Activated naive CD4-positive, alpha-beta T cell treated with anti-CD3 and anti-CD28 coated beads, Interleukin-2, amount 10 ng/mL, durations not matched to agents 7 days and 5 days (primary cell): ENCODE measurements at regions not wholly inside any gene's neighbourhood (a gene's known extent, or its start where the extent isn't known, plus 50 kb on each side); places are given as distances from the start of the nearest gene placed in this dataset.

Source experiments
- CTCF ChIA-PET: fragments of 350-600 bp; sonication (Branson Sonifier 250); formaldehyde crosslinking; loops from one replicate; lab custom pipeline; 2021; ENCODE audit warnings: antibody characterized with exemption; lab: Charles Lee
- DNase-seq: peaks from one replicate; pipeline ENCODE4 v3.0.0-alpha.2; 2020
- H3K27ac Mint-ChIP-seq: one replicate; pipeline ENCODE4 v1.8.0; 2021; ENCODE audit warnings: mild to moderate bottlenecking, moderate library complexity, mixed read lengths
- H3K27me3 Mint-ChIP-seq: one replicate; pipeline ENCODE4 v1.8.0; 2021; ENCODE audit warnings: mild to moderate bottlenecking, mixed read lengths
- H3K36me3 Mint-ChIP-seq: one replicate; pipeline ENCODE4 v1.8.0; 2021; ENCODE audit warnings: mixed read lengths
- H3K4me1 Mint-ChIP-seq: one replicate; pipeline ENCODE4 v1.8.0; 2021; ENCODE audit warnings: mixed read lengths
- H3K4me3 Mint-ChIP-seq: one replicate; pipeline ENCODE4 v1.8.0; 2021; ENCODE audit warnings: mild to moderate bottlenecking, moderate library complexity, mixed read lengths
- H3K9me3 Mint-ChIP-seq: one replicate; pipeline ENCODE4 v1.8.0; 2021; ENCODE audit warnings: mixed read lengths

GRCh38 chr5:158170534-158170933 lies 311.6 kb upstream of the CLINT1 start:
- Mint-ChIP-seq H3K27me3 (peaks cover 3% of the 10 kb centered on the region), H3K4me3 (no peak overlapping the region), H3K9me3 (no peaks in the 10 kb centered on the region), H3K36me3 (no peaks in the 10 kb centered on the region), H3K4me1 (no peaks in the 10 kb centered on the region), H3K27ac (no peak overlapping the region)
- no peak for DNase-seq
- CTCF ChIA-PET: interaction anchor here (1.0 to 1.8 kb wide), 2 partner anchors 32 to 525 kb away, joined by 3 to 8 read pairs; no protein-coding TSS in a partner anchor

- no peak for DNase-seq
- Mint-ChIP-seq H3K36me3 (no peaks in the 10 kb centered on the region), H3K9me3 (no peaks in the 10 kb centered on the region), H3K4me3 (no peak overlapping the region), H3K27me3 (peaks cover 3% of the 10 kb centered on the region), H3K4me1 (no peaks in the 10 kb centered on the region), H3K27ac (no peak overlapping the region)
- CTCF ChIA-PET: interaction anchor here (1.0 to 1.8 kb wide), 2 partner anchors 32 to 525 kb away, joined by 3 to 8 read pairs; no protein-coding TSS in a partner anchor
Measured at GRCh38 chr5:158170060-158170459, 311.1 kb upstream of the CLINT1 start.

- Mint-ChIP-seq H3K9me3 (no peaks in the 10 kb centered on the region), H3K27me3 (peaks cover 3% of the 10 kb centered on the region), H3K4me1 (no peaks in the 10 kb centered on the region), H3K27ac (no peak overlapping the region), H3K4me3 (no peak overlapping the region), H3K36me3 (no peaks in the 10 kb centered on the region)
- no peak for DNase-seq
- CTCF ChIA-PET: no interaction called here
Measured at GRCh38 chr5:158166424-158166823, 307.5 kb upstream of the CLINT1 start.

- Mint-ChIP-seq H3K36me3 (no peaks in the 10 kb centered on the region), H3K9me3 (no peaks in the 10 kb centered on the region), H3K4me1 (no peaks in the 10 kb centered on the region), H3K27me3 (peaks cover 3% of the 10 kb centered on the region), H3K4me3 (no peak overlapping the region), H3K27ac (no peak overlapping the region)
- CTCF ChIA-PET: no interaction called here
- no peak for DNase-seq
Measured at GRCh38 chr5:158165647-158166046, 306.7 kb upstream of the CLINT1 start.

GRCh38 chr5:158164296-158165047 lies 305.5 kb upstream of the CLINT1 start:
- no peaks in the 10 kb centered on the region for H3K4me1 Mint-ChIP-seq
- no peak overlapping the region for H3K27ac Mint-ChIP-seq
- H3K9me3 Mint-ChIP-seq: no peaks in the 10 kb centered on the region
- no peak overlapping the region for H3K4me3 Mint-ChIP-seq
- DNase-seq: no peak
- CTCF ChIA-PET: no interaction called here
- no peaks in the 10 kb centered on the region for H3K36me3 Mint-ChIP-seq
- H3K27me3 Mint-ChIP-seq: peaks cover 3% of the 10 kb centered on the region

GRCh38 chr5:158163451-158164295 lies 304.7 kb upstream of the CLINT1 start:
- no peak for DNase-seq
- CTCF ChIA-PET: no interaction called here
- Mint-ChIP-seq H3K4me3 (no peak overlapping the region), H3K27me3 (peaks cover 3% of the 10 kb centered on the region), H3K36me3 (no peaks in the 10 kb centered on the region), H3K4me1 (no peaks in the 10 kb centered on the region), H3K27ac (no peak overlapping the region), H3K9me3 (no peaks in the 10 kb centered on the region)

GRCh38 chr5:158162479-158163034 lies 303.6 kb upstream of the CLINT1 start:
- Mint-ChIP-seq H3K36me3 (no peaks in the 10 kb centered on the region), H3K27me3 (peaks cover 3% of the 10 kb centered on the region), H3K9me3 (no peaks in the 10 kb centered on the region), H3K4me3 (no peak overlapping the region), H3K27ac (no peak overlapping the region), H3K4me1 (no peaks in the 10 kb centered on the region)
- CTCF ChIA-PET: no interaction called here
- no peak for DNase-seq

GRCh38 chr5:158162026-158162425 lies 303.1 kb upstream of the CLINT1 start:
- CTCF ChIA-PET: no interaction called here
- H3K27me3 Mint-ChIP-seq: peaks cover 3% of the 10 kb centered on the region
- H3K4me3 Mint-ChIP-seq: no peak overlapping the region

GRCh38 chr5:158159621-158160020 lies 300.7 kb upstream of the CLINT1 start:
- CTCF ChIA-PET: no interaction called here
- DNase-seq: no peak
- Mint-ChIP-seq H3K9me3 (no peaks in the 10 kb centered on the region), H3K4me3 (no peak overlapping the region), H3K27ac (no peak overlapping the region), H3K36me3 (no peaks in the 10 kb centered on the region), H3K4me1 (no peaks in the 10 kb centered on the region), H3K27me3 (no peaks in the 10 kb centered on the region)

More at GRCh38 chr5:158162026-158162425, 303.1 kb upstream of the CLINT1 start:
- no peak for DNase-seq
- H3K4me1 Mint-ChIP-seq: no peaks in the 10 kb centered on the region
- no peak overlapping the region for H3K27ac Mint-ChIP-seq
- H3K36me3 Mint-ChIP-seq: no peaks in the 10 kb centered on the region
- no peaks in the 10 kb centered on the region for H3K9me3 Mint-ChIP-seq

GRCh38 chr5:158155811-158156505 lies 297.0 kb upstream of the CLINT1 start:
- H3K4me3 Mint-ChIP-seq: no peak overlapping the region
- no peaks in the 10 kb centered on the region for H3K27me3 Mint-ChIP-seq
- no peaks in the 10 kb centered on the region for H3K4me1 Mint-ChIP-seq
- H3K36me3 Mint-ChIP-seq: no peaks in the 10 kb centered on the region
- DNase-seq: no peak
- no peaks in the 10 kb centered on the region for H3K9me3 Mint-ChIP-seq
- no peak overlapping the region for H3K27ac Mint-ChIP-seq
- CTCF ChIA-PET: no interaction called here

GRCh38 chr5:158155067-158155466 lies 296.1 kb upstream of the CLINT1 start:
- Mint-ChIP-seq H3K4me1 (no peaks in the 10 kb centered on the region), H3K36me3 (no peaks in the 10 kb centered on the region), H3K9me3 (no peaks in the 10 kb centered on the region), H3K27ac (no peak overlapping the region), H3K4me3 (no peak overlapping the region), H3K27me3 (no peaks in the 10 kb centered on the region)
- DNase-seq: no peak
- CTCF ChIA-PET: interaction anchor here (1.0 kb wide), 1 partner anchor 9 kb away, joined by 3 read pairs; no protein-coding TSS in a partner anchor

GRCh38 chr5:158154226-158155005 lies 295.5 kb upstream of the CLINT1 start:
- no peak for DNase-seq
- no peak overlapping the region for H3K27ac Mint-ChIP-seq
- CTCF ChIA-PET: interaction anchor here (1.0 kb wide), 1 partner anchor 9 kb away, joined by 3 read pairs; no protein-coding TSS in a partner anchor

GRCh38 chr5:158153508-158153907 lies 294.6 kb upstream of the CLINT1 start:
- Mint-ChIP-seq H3K4me1 (no peaks in the 10 kb centered on the region), H3K27me3 (no peaks in the 10 kb centered on the region), H3K27ac (no peak overlapping the region), H3K9me3 (no peaks in the 10 kb centered on the region), H3K4me3 (no peak overlapping the region), H3K36me3 (no peaks in the 10 kb centered on the region)
- CTCF ChIA-PET: no interaction called here
- no peak for DNase-seq

More at GRCh38 chr5:158154226-158155005, 295.5 kb upstream of the CLINT1 start:
- Mint-ChIP-seq H3K9me3 (no peaks in the 10 kb centered on the region), H3K4me1 (no peaks in the 10 kb centered on the region), H3K4me3 (no peak overlapping the region), H3K36me3 (no peaks in the 10 kb centered on the region), H3K27me3 (no peaks in the 10 kb centered on the region)
